ENCODE measurements at regions not wholly inside any gene's neighbourhood (a gene's known extent, or its start where the extent isn't known, plus 50 kb on each side); places are given as distances from the start of the nearest gene placed in this dataset.

GRCh38 chr2:62432407-62432806 lies 73.6 kb downstream of the TMEM17 start:
- TF ChIP-seq CTCF (IDR thresholded peaks at IDR 0.05) (no peak), POLR2A (IDR thresholded peaks at IDR 0.05) (no peak)
